Suprapubic skin (tissue), 3 donors: ENCODE measurements at regions not wholly inside any gene's neighbourhood (a gene's known extent, or its start where the extent isn't known, plus 50 kb on each side); places are given as distances from the start of the nearest gene placed in this dataset.

ENCODE experiments used
- CTCF ChIP-seq, 2 donors: fragments of 200-600 bp in 1 of 2; fragments of 450-650 bp in 1 of 2; sonication (generic) in 1 of 2; IDR thresholded peaks; one replicate each; pipeline ENCODE4 v1.5.1; 2016 to 2019; ENCODE audit warnings: antibody characterized with exemption in 2 of 2, mild to moderate bottlenecking in 1 of 2, moderate library complexity in 1 of 2
- EP300 ChIP-seq: sonication (generic); formaldehyde crosslinking; IDR thresholded peaks from one replicate; pipeline ENCODE4 v1.6.1; 2017; ENCODE audit warnings: antibody characterized with exemption
- POLR2A ChIP-seq, 2 donors: fragments of 450-650 bp; IDR thresholded peaks; one replicate each; pipeline ENCODE4 v1.6.1; 2017; ENCODE audit warnings: antibody characterized with exemption in 2 of 2, mild to moderate bottlenecking in 2 of 2, moderate library complexity in 2 of 2

GRCh38 chr15:93825682-93826081 lies 405.7 kb upstream of the MCTP2 start:
- TF ChIP-seq CTCF (IDR thresholded peaks at IDR 0.05) (no peak), POLR2A (IDR thresholded peaks at IDR 0.05) (no peak), EP300 (no peak)
